ENCODE measurements at regions not wholly inside any gene's neighbourhood (a gene's known extent, or its start where the extent isn't known, plus 50 kb on each side); places are given as distances from the start of the nearest gene placed in this dataset.

DNA sequence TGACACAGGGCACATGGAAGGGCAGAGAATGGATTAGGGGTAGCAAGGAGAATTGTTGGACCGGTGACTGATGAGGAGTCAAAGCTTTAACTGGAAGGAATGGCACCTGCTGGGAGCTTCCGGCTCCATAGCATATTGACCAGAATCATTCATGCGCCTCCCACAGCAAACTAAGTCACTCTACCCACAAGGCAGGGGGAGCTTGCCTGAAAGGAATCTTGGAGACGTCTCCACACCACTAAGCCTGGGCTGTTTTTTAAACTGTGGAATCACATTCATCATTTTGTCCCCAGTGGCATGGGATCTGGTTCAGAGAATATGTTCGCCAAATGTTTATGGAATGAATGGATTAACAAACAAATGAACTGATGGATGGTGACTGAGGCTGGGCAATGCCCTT, 57.0 kb upstream of the ITGA11 start (continued):
- TF ChIP-seq, protein P1, sequence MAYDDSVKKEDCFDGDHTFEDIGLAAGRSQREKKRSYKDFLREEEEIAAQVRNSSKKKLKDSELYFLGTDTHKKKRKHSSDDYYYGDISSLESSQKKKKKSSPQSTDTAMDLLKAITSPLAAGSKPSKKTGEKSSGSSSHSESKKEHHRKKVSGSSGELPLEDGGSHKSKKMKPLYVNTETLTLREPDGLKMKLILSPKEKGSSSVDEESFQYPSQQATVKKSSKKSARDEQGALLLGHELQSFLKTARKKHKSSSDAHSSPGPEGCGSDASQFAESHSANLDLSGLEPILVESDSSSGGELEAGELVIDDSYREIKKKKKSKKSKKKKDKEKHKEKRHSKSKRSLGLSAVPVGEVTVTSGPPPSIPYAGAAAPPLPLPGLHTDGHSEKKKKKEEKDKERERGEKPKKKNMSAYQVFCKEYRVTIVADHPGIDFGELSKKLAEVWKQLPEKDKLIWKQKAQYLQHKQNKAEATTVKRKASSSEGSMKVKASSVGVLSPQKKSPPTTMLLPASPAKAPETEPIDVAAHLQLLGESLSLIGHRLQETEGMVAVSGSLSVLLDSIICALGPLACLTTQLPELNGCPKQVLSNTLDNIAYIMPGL (CRISPR knock-in tag; IDR thresholded peaks at IDR 0.05; ENCODE audit: borderline replicate concordance) = no peak

GRCh38 chr15:68489421-68489820, 57.5 kb upstream of the ITGA11 start:
- ChIA-PET POLR2A (no interaction called here), CTCF (interaction anchor here (1.5 to 3.0 kb wide), 4 partner anchors 11 to 183 kb away, joined by 3 to 13 read pairs (median 6); no protein-coding TSS in a partner anchor)
- DNase-seq (ENCODE audit: low read depth in 1 of 2, low spot score in 1 of 2) = no peak
- WGBS (ENCODE audit: missing lambda C conversion rate) = 43% methylated on average over 3 of the region's 3 CpGs
- TF ChIP-seq RFX5 (IDR thresholded peaks at IDR 0.05) (no peak), EHF (CRISPR knock-in tag; IDR thresholded peaks at IDR 0.05) (no peak), MAX (IDR thresholded peaks at IDR 0.05) (no peak), CHD4 (IDR thresholded peaks at IDR 0.05; ENCODE audit: borderline replicate concordance) (no peak), CEBPB (IDR thresholded peaks at IDR 0.05) (no peak), CBX8 (IDR thresholded peaks at IDR 0.05) (no peak), KDM1A (IDR thresholded peaks at IDR 0.05; ENCODE audit: low read depth) (no peak), RAD21 (conservative IDR thresholded peaks at IDR 0.05 in 1 of 2, IDR thresholded peaks at IDR 0.05 in 1 of 2) (no peak), FOSB (CRISPR knock-in tag; IDR thresholded peaks at IDR 0.05) (no peak), MYC (IDR thresholded peaks at IDR 0.05; ENCODE audit: borderline replicate concordance, low read length) (no peak), CHD2 (IDR thresholded peaks at IDR 0.05; ENCODE audit: low read length, partially characterized antibody) (no peak), HOXB5 (CRISPR knock-in tag; IDR thresholded peaks at IDR 0.05) (no peak), ZFP36 (IDR thresholded peaks at IDR 0.05; ENCODE audit: borderline replicate concordance, partially characterized antibody) (no peak), TP53 (CRISPR knock-in tag; IDR thresholded peaks at IDR 0.05) (no peak), POLR2A (IDR thresholded peaks at IDR 0.05; ENCODE audit: low read length) (no peak), GATA3 (IDR thresholded peaks at IDR 0.05; ENCODE audit: borderline replicate concordance) (no peak), TFCP2L1 (CRISPR knock-in tag; IDR thresholded peaks at IDR 0.05) (no peak)
- TF ChIP-seq, protein P2, sequence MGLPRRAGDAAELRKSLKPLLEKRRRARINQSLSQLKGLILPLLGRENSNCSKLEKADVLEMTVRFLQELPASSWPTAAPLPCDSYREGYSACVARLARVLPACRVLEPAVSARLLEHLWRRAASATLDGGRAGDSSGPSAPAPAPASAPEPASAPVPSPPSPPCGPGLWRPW (IDR thresholded peaks at IDR 0.05) = no peak
- peak overlapping the region in 1 of 2 experiments; percentile 5; a peak in 1 of 6 replicates for H3K27ac ChIP-seq
- no peak for FAIRE-seq
- peaks cover 16% of the 10 kb centered on the region for H3K4me1 ChIP-seq
- no peak overlapping the region for H3K4me2 ChIP-seq
- 0 out of 3 replicates have a peak, but pooled peaks cover 3% of the 10 kb centered on the region for H3K9me3 ChIP-seq
- ATAC-seq = no peak
- no peak overlapping the region for H3K4me3 ChIP-seq

DNA sequence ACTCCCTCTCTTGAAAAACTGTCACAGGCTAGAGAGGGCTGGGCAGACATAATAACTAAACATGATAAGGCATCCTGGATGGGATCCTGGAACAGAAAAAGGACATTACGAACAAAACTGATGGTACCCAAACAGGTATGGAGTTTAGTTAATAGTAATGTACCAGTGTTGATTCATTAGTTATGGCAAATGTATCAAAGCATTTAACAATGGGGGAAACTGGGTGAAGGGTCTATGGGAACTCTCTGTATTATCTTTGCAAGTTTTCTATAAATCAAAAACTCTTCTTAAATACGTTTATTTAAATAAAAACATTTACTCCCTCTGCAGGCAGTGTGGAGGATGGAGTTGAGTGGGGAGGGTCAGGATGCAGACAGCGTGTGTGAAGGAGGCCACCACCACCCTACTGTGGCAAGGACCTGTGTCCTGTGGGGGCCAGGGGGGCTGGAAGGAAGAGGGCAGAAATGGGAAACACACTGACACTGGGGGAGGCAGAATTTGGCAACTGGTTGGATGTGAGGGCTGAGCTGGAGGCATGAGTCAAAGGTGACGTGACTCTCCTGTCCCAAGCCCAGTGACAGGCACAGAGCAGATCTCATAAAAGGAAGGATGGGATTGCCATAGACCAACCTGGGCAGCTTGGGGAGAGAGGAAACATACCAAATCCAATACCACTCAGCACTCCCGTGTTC, 59.6 kb upstream of the ITGA11 start:
- no peak overlapping the region for H3K4me3 ChIP-seq
- H3K4me1 ChIP-seq = peaks cover 22% of the 10 kb centered on the region
- no peak for FAIRE-seq
- DNase-seq (ENCODE audit: low read depth in 1 of 2, low spot score in 1 of 2) = no peak
- H3K9me3 ChIP-seq = 0 out of 3 replicates have a peak, but pooled peaks cover 3% of the 10 kb centered on the region
- ChIA-PET CTCF (interaction anchor here (1.0 to 2.0 kb wide), 2 partner anchors 12 to 185 kb away, joined by 3 to 5 read pairs; no protein-coding TSS in a partner anchor), POLR2A (no interaction called here)
- WGBS (ENCODE audit: missing lambda C conversion rate) = 75% methylated on average over 5 of the region's 5 CpGs
- no peak for ATAC-seq
- TF ChIP-seq FOXS1 (CRISPR knock-in tag; IDR thresholded peaks at IDR 0.05) (no peak), JUNB (IDR thresholded peaks at IDR 0.05) (no peak), ELK1 (IDR thresholded peaks at IDR 0.05; ENCODE audit: low read depth, low read length) (no peak), CHD2 (IDR thresholded peaks at IDR 0.05; ENCODE audit: low read length, partially characterized antibody) (no peak), MAFK (IDR thresholded peaks at IDR 0.05; ENCODE audit: partially characterized antibody) (no peak), HOXB13 (CRISPR knock-in tag; IDR thresholded peaks at IDR 0.05; ENCODE audit: low read depth) (no peak), KDM5A (IDR thresholded peaks at IDR 0.05) (no peak), MAZ (IDR thresholded peaks at IDR 0.05; ENCODE audit: borderline replicate concordance, low read depth, low read length) (no peak), HOXB5 (CRISPR knock-in tag; IDR thresholded peaks at IDR 0.05) (no peak), ESRRA (IDR thresholded peaks at IDR 0.05; ENCODE audit: borderline replicate concordance, low read length) (no peak), EP300 (IDR thresholded peaks at IDR 0.05) (no peak), HEYL (CRISPR knock-in tag; IDR thresholded peaks at IDR 0.05) (no peak), TP53 (CRISPR knock-in tag; IDR thresholded peaks at IDR 0.05) (no peak), CBX2 (IDR thresholded peaks at IDR 0.05; ENCODE audit: borderline replicate concordance, low read depth) (no peak), NFE2L2 (conservative IDR thresholded peaks at IDR 0.05; ENCODE audit: low read length) (no peak)
- TF ChIP-seq, protein P3, sequence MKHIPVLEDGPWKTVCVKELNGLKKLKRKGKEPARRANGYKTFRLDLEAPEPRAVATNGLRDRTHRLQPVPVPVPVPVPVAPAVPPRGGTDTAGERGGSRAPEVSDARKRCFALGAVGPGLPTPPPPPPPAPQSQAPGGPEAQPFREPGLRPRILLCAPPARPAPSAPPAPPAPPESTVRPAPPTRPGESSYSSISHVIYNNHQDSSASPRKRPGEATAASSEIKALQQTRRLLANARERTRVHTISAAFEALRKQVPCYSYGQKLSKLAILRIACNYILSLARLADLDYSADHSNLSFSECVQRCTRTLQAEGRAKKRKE (CRISPR knock-in tag; IDR thresholded peaks at IDR 0.05; ENCODE audit: low read depth) = no peak
- TF ChIP-seq, protein P4, sequence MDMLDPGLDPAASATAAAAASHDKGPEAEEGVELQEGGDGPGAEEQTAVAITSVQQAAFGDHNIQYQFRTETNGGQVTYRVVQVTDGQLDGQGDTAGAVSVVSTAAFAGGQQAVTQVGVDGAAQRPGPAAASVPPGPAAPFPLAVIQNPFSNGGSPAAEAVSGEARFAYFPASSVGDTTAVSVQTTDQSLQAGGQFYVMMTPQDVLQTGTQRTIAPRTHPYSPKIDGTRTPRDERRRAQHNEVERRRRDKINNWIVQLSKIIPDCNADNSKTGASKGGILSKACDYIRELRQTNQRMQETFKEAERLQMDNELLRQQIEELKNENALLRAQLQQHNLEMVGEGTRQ (IDR thresholded peaks at IDR 0.05) = no peak
- no peak overlapping the region for H3K4me2 ChIP-seq
- peak overlapping the region in 1 of 2 experiments; percentile 26; a peak in 1 of 6 replicates for H3K27ac ChIP-seq
